ENCODE measurements at regions not wholly inside any gene's neighbourhood (a gene's known extent, or its start where the extent isn't known, plus 50 kb on each side); places are given as distances from the start of the nearest gene placed in this dataset.

DNA sequence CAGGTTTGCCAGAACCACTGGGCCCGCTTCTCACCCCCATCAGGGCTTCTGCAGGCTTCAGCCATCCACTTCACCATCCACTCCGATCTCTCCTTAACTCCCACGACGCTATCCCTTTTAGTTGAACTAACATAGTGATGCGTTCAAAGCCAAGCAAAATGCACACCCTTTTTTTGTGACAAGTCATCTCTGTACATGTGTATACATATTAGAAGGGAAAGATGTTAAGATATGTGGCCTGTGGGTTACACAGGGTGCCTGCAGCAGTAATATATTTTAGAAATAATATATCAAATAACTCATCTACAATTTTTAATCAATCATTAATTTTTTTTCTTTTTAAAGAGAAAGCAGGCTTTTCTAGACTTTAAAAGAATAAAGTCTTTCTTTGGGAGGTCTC, 114.6 kb downstream of the NBPF12 start:
- Histone ChIP-seq H4K5ac (ENCODE audit: low read depth, low read length) (no peak overlapping the region), H3K36me3 (ENCODE audit: control insufficient read depth, insufficient read depth, low read length) (no peaks in the 10 kb centered on the region), H4K8ac (ENCODE audit: low read depth in 2 of 2, low read length in 2 of 2) (no peak overlapping the region), H2AK9ac (replicated peaks; ENCODE audit: low read depth, low read length, poor library complexity) (no peak overlapping the region), H3K18ac (ENCODE audit: low read depth, low read length) (no peak overlapping the region), H2BK15ac (ENCODE audit: low read depth, low read length) (no peak overlapping the region), H4K20me1 (ENCODE audit: insufficient read depth, low read length) (no peaks in the 10 kb centered on the region), H2BK20ac (ENCODE audit: low read depth, low read length) (no peak overlapping the region), H4K91ac (ENCODE audit: insufficient read depth, low read depth, low read length) (no peak overlapping the region), H3K27me3 (ENCODE audit: control insufficient read depth, insufficient read depth, low read length) (no peaks in the 10 kb centered on the region), H3K4me2 (ENCODE audit: low read depth, low read length) (no peak overlapping the region), H3K4me3 (ENCODE audit: insufficient read depth, low read depth, low read length) (no peak overlapping the region), H3K27ac (ENCODE audit: insufficient read depth, low read length) (no peak overlapping the region), H3K4ac (ENCODE audit: low read depth, low read length) (no peak overlapping the region), H3K79me1 (ENCODE audit: low read depth in 1 of 2, low read length in 2 of 2) (no peaks in the 10 kb centered on the region), H3K4me1 (ENCODE audit: control insufficient read depth, insufficient read depth, low read length) (no peaks in the 10 kb centered on the region), H2AK5ac (ENCODE audit: low read depth, low read length) (no peak overlapping the region), H2BK120ac (ENCODE audit: low read depth, low read length) (no peak overlapping the region), H3K23ac (ENCODE audit: low read depth, low read length) (no peak overlapping the region), H2BK5ac (ENCODE audit: low read depth, low read length, poor library complexity, severe bottlenecking) (no peak overlapping the region), H3K9me3 (ENCODE audit: control insufficient read depth, insufficient read depth, low read length) (no peaks in the 10 kb centered on the region), H3K56ac (ENCODE audit: extremely low read depth, insufficient read depth, low read length) (no peak overlapping the region), H2AFZ (replicated peaks; ENCODE audit: low read length, poor library complexity) (no peak overlapping the region), H3K9ac (ENCODE audit: low read depth, low read length) (no peak overlapping the region), H3K9me1 (ENCODE audit: insufficient read depth, low read length) (no peaks in the 10 kb centered on the region), H3K14ac (replicated peaks; ENCODE audit: low read depth, low read length) (no peak overlapping the region)
- DNase-seq, result no peak
- dilution Hi-C loops (cut with HindIII; ENCODE audit: low sequenced_read_pairs, unreplicated experiment), result no loop called here
- TF ChIP-seq MAFK (IDR thresholded peaks at IDR 0.05; ENCODE audit: low read depth, low read length), result no peak
- no peak for TF ChIP-seq RCOR1 (IDR thresholded peaks at IDR 0.05; ENCODE audit: insufficient replicate concordance, low read length)
- no peak for TF ChIP-seq POLR2A (IDR thresholded peaks at IDR 0.05; ENCODE audit: low read depth, low read length)
- TF ChIP-seq, protein P1, sequence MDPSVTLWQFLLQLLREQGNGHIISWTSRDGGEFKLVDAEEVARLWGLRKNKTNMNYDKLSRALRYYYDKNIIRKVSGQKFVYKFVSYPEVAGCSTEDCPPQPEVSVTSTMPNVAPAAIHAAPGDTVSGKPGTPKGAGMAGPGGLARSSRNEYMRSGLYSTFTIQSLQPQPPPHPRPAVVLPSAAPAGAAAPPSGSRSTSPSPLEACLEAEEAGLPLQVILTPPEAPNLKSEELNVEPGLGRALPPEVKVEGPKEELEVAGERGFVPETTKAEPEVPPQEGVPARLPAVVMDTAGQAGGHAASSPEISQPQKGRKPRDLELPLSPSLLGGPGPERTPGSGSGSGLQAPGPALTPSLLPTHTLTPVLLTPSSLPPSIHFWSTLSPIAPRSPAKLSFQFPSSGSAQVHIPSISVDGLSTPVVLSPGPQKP (IDR thresholded peaks at IDR 0.05; ENCODE audit: borderline replicate concordance, low read depth, low read length), result no peak
- TF ChIP-seq USF2 (IDR thresholded peaks at IDR 0.05; ENCODE audit: low read depth, low read length), result no peak
- no peak for TF ChIP-seq NFE2L2 (IDR thresholded peaks at IDR 0.05; ENCODE audit: low read depth, low read length)
- no peak for TF ChIP-seq CEBPB (IDR thresholded peaks at IDR 0.05; ENCODE audit: low read depth, low read length)
- no peak for TF ChIP-seq RFX5 (IDR thresholded peaks at IDR 0.05; ENCODE audit: low read depth, low read length)
- no peak for TF ChIP-seq FOS (IDR thresholded peaks at IDR 0.05; ENCODE audit: low read depth, low read length)
- no peak for TF ChIP-seq MAZ (IDR thresholded peaks at IDR 0.05; ENCODE audit: borderline replicate concordance, low read depth, low read length)
- TF ChIP-seq SMC3 (IDR thresholded peaks at IDR 0.05; ENCODE audit: low read depth, low read length), result no peak
- TF ChIP-seq CHD1 (IDR thresholded peaks at IDR 0.05; ENCODE audit: low read depth, low read length), result no peak
- TF ChIP-seq BHLHE40 (IDR thresholded peaks at IDR 0.05; ENCODE audit: low read depth, low read length), result no peak
- TF ChIP-seq, protein P2, sequence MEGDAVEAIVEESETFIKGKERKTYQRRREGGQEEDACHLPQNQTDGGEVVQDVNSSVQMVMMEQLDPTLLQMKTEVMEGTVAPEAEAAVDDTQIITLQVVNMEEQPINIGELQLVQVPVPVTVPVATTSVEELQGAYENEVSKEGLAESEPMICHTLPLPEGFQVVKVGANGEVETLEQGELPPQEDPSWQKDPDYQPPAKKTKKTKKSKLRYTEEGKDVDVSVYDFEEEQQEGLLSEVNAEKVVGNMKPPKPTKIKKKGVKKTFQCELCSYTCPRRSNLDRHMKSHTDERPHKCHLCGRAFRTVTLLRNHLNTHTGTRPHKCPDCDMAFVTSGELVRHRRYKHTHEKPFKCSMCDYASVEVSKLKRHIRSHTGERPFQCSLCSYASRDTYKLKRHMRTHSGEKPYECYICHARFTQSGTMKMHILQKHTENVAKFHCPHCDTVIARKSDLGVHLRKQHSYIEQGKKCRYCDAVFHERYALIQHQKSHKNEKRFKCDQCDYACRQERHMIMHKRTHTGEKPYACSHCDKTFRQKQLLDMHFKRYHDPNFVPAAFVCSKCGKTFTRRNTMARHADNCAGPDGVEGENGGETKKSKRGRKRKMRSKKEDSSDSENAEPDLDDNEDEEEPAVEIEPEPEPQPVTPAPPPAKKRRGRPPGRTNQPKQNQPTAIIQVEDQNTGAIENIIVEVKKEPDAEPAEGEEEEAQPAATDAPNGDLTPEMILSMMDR (conservative IDR thresholded peaks at IDR 0.05; ENCODE audit: low read depth, low read length), result no peak
- no peak for TF ChIP-seq RAD21 (IDR thresholded peaks at IDR 0.05; ENCODE audit: low read length)
- ATAC-seq (ENCODE audit: low read depth), result no peak
- BruUV-seq (replicated peaks), result no TSS peak
- no CpG with 5 or more reads among the region's 5 CpGs for WGBS, 2 experiments (ENCODE audit: extremely low coverage in 2 of 2, insufficient read length in 1 of 2)
- intact Hi-C loops (cut with micrococcal nuclease), result no loop called here
- ChIA-PET POLR2A (ENCODE audit: unreplicated experiment) (no interaction called here), CTCF (no interaction called here)
- in situ Hi-C loops (cut with MboI; ENCODE audit: low sequenced_read_pairs), result no loop called here

Data from IMR-90 (cell line).